Activated B cell treated with CpG ODN at 0.5 μM for 24 hours (primary cell): ENCODE measurements at regions not wholly inside any gene's neighbourhood (a gene's known extent, or its start where the extent isn't known, plus 50 kb on each side); places are given as distances from the start of the nearest gene placed in this dataset.

Source experiments
- ATAC-seq: fragments of 200-7000 bp; cut with Tn5 transposase; one replicate; pipeline ENCODE4 v1.10.0; 2021; ENCODE audit warnings: low read depth, mild to moderate bottlenecking, moderate library complexity
- CTCF ChIA-PET: fragments of 350-600 bp; sonication (Branson Sonifier 250); formaldehyde crosslinking; loops from one replicate; lab custom pipeline; 2021; ENCODE audit warnings: antibody characterized with exemption; lab: Charles Lee
- POLR2A ChIA-PET: fragments of 350-600 bp; sonication (Branson Sonifier 250); formaldehyde crosslinking; loops from one replicate; lab custom pipeline; 2021; ENCODE audit warnings: antibody characterized with exemption; lab: Charles Lee
- DNase-seq: peaks from one replicate; pipeline ENCODE4 v3.0.0; 2022
- H3K27ac Mint-ChIP-seq: one replicate; pipeline ENCODE4 v1.8.0; 2020; ENCODE audit warnings: mixed read lengths
- H3K27me3 Mint-ChIP-seq: one replicate; pipeline ENCODE4 v1.8.0; 2021; ENCODE audit warnings: mixed read lengths
- H3K36me3 Mint-ChIP-seq: one replicate; pipeline ENCODE4 v1.8.0; 2021; ENCODE audit warnings: low read depth, mixed read lengths
- H3K4me1 Mint-ChIP-seq: one replicate; pipeline ENCODE4 v1.8.0; 2021; ENCODE audit warnings: mixed read lengths
- H3K4me3 Mint-ChIP-seq: one replicate; pipeline ENCODE4 v1.8.0; 2020; ENCODE audit warnings: mild to moderate bottlenecking, mixed read lengths
- H3K9me3 Mint-ChIP-seq: one replicate; pipeline ENCODE4 v1.8.0; 2020; ENCODE audit warnings: mixed read lengths
- intact Hi-C: fragments of 100-400 bp; cut with micrococcal nuclease; formaldehyde crosslinking; loops from one replicate; pipeline ENCODE4 v1.15.1; 2024
- TF ChIP-seq, protein P1 (sequence below): fragments of 200-600 bp; IDR thresholded peaks from one replicate; pipeline ENCODE4 v1.8.0; 2022; ENCODE audit warnings: antibody characterized with exemption, mild to moderate bottlenecking

DNA sequence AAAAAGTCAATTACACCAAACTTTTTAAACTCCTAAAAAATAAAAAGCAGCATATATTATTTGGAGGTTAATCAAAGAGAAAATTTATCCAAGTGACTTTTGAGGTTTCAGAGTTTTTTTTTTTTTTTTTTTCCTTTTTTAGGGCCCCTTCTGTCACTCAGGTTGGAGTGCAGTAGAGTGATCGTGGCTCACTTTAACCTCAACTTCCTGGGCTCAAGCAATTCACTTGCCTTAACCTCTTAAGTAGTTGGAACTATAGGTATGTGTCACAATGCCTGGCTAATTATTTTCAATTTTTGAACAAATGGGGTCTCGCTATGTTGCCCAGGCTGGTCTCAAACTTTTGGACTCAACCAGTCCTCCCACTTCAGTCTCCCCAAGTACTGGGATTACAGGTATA is 241.7 kb upstream of the HSFY2 start:
- Mint-ChIP-seq H3K36me3 (no peaks in the 10 kb centered on the region), H3K4me1 (peaks cover 8% of the 10 kb centered on the region), H3K27me3 (no peaks in the 10 kb centered on the region), H3K27ac (no peak overlapping the region), H3K4me3 (no peak overlapping the region), H3K9me3 (no peaks in the 10 kb centered on the region)
- DNase-seq (no peak), ATAC-seq (no peak)
- POLR2A ChIA-PET: no interaction called here
- TF ChIP-seq, protein P1, sequence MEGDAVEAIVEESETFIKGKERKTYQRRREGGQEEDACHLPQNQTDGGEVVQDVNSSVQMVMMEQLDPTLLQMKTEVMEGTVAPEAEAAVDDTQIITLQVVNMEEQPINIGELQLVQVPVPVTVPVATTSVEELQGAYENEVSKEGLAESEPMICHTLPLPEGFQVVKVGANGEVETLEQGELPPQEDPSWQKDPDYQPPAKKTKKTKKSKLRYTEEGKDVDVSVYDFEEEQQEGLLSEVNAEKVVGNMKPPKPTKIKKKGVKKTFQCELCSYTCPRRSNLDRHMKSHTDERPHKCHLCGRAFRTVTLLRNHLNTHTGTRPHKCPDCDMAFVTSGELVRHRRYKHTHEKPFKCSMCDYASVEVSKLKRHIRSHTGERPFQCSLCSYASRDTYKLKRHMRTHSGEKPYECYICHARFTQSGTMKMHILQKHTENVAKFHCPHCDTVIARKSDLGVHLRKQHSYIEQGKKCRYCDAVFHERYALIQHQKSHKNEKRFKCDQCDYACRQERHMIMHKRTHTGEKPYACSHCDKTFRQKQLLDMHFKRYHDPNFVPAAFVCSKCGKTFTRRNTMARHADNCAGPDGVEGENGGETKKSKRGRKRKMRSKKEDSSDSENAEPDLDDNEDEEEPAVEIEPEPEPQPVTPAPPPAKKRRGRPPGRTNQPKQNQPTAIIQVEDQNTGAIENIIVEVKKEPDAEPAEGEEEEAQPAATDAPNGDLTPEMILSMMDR: no peak
- CTCF ChIA-PET: no interaction called here
- intact Hi-C loops: no loop called here

DNA sequence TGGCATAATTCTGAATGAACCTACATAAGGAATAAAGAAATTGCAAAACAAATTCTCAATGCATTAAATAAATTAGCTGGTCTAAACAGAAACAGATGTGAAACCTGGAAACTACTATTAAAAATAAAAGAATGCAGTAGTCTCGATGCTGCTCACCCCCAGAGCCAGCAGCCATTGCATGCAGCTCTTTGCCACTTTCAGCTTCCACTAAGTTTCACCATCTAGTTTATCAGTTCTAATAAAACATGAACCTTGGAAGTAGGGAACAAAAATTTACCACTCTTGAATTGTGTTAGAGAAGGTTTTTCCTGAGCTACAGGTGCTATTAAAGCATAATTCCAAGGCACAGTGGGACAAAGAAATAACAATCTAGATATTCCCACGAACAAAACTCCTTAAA is 239.4 kb upstream of the HSFY2 start:
- intact Hi-C loops: no loop called here
- no peak for DNase-seq
- TF ChIP-seq, protein P1: no peak
- H3K27me3 Mint-ChIP-seq: no peaks in the 10 kb centered on the region
- H3K27ac Mint-ChIP-seq: no peak overlapping the region
- H3K4me1 Mint-ChIP-seq: peaks cover 8% of the 10 kb centered on the region
- POLR2A ChIA-PET: no interaction called here
- CTCF ChIA-PET: no interaction called here
- H3K36me3 Mint-ChIP-seq: no peaks in the 10 kb centered on the region
- no peak overlapping the region for H3K4me3 Mint-ChIP-seq
- no peaks in the 10 kb centered on the region for H3K9me3 Mint-ChIP-seq
- ATAC-seq: no peak

DNA sequence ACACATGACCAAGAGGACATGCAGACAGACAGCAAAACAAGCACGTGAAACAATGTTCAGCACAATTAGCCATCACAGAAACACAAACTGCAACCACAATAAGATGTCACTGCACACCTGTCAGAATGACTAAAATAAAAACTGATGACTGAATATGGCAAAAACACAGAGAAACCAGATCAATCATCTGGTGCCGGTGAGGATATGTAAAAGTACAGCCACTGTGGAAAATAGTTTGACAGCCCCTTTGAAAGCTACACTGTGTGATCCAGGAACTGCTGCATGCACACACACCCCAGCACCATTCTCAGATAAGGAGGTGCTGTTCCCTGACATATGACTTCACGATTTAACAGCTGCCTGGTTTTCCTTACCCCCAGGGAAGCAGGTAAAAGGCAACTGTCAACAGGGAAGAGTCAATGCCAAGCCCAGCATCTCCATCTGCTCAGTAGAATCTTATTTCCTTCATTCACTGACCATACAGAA is 238.1 kb upstream of the HSFY2 start:
- no peak overlapping the region for H3K27ac Mint-ChIP-seq
- H3K4me3 Mint-ChIP-seq: no peak overlapping the region
- peaks cover 8% of the 10 kb centered on the region for H3K4me1 Mint-ChIP-seq
- no peaks in the 10 kb centered on the region for H3K27me3 Mint-ChIP-seq
- ATAC-seq: no peak
- intact Hi-C loops: no loop called here
- H3K9me3 Mint-ChIP-seq: no peaks in the 10 kb centered on the region
- H3K36me3 Mint-ChIP-seq: no peaks in the 10 kb centered on the region
- POLR2A ChIA-PET: no interaction called here
- CTCF ChIA-PET: no interaction called here
- DNase-seq: no peak
- TF ChIP-seq, protein P1: no peak

- Mint-ChIP-seq H3K4me3 (no peak overlapping the region), H3K4me1 (no peaks in the 10 kb centered on the region), H3K27ac (no peak overlapping the region), H3K9me3 (no peaks in the 10 kb centered on the region), H3K36me3 (no peaks in the 10 kb centered on the region), H3K27me3 (no peaks in the 10 kb centered on the region)
- ATAC-seq: no peak
- ChIA-PET CTCF (no interaction called here), POLR2A (no interaction called here)
- intact Hi-C loops: no loop called here
- no peak for DNase-seq
- TF ChIP-seq, protein P1: no peak
Observed at GRCh38 chrY:19006234-19006633, 232.7 kb upstream of the HSFY2 start.

- POLR2A ChIA-PET: no interaction called here
- Mint-ChIP-seq H3K36me3 (no peaks in the 10 kb centered on the region), H3K9me3 (no peaks in the 10 kb centered on the region), H3K27me3 (no peaks in the 10 kb centered on the region), H3K4me3 (no peak overlapping the region), H3K4me1 (no peaks in the 10 kb centered on the region), H3K27ac (no peak overlapping the region)
- intact Hi-C loops: no loop called here
- TF ChIP-seq, protein P1: no peak
- CTCF ChIA-PET: no interaction called here
- DNase-seq: no peak
- ATAC-seq: no peak
Observed at GRCh38 chrY:19005579-19005978, 232.0 kb upstream of the HSFY2 start.
